NCI-H460 (cell line): ENCODE measurements at regions not wholly inside any gene's neighbourhood (a gene's known extent, or its start where the extent isn't known, plus 50 kb on each side); places are given as distances from the start of the nearest gene placed in this dataset.
"Not testable (repeated sequence)": the region's sequence is repeated elsewhere in the genome, so short reads cannot be mapped to it uniquely, and the experiment has no call there.

Experiments
- DNase-seq: peaks from one replicate; pipeline ENCODE4 v3.0.0-alpha.2; 2016; ENCODE audit warnings: low read depth; ENCODE audit errors: extremely low read depth
- small RNA-seq, 2 experiments: library from RNA; depleted of rRNA; stranded (forward); fragments of <200 nt; gene quantifications; one replicate each; pipeline ENCODE3, GENCODE V24; 2014

DNA sequence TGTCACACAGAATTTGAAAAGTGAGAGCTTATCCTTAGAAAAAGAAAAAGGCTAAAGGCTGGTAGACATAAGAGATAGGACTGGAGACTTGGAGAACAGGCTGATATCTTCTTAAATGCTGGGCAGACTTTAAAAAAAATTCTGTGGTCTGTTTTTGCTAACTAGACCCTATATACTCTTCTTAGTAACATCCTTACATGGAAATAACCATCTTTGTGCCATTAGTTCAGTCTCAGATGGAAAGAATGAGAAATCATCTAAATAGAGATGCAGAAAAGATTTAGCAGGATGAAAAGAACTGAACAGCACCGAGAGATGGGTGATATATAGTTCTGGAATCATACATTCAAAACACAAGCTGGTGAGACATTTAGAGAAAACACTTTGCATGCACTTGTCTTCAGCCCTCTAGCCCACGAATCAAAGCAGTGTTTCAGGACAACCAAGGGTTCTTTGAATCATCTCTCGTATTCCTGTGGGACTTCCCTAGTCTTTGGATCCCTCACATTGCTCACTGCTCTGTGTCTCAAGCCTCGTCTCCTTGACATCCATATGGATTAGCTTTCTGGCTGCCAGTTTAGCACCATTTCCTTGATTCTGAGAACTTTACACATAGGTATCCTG is 93.0 kb upstream of the LYSMD4 start:
- DNase-seq: no peak

DNA sequence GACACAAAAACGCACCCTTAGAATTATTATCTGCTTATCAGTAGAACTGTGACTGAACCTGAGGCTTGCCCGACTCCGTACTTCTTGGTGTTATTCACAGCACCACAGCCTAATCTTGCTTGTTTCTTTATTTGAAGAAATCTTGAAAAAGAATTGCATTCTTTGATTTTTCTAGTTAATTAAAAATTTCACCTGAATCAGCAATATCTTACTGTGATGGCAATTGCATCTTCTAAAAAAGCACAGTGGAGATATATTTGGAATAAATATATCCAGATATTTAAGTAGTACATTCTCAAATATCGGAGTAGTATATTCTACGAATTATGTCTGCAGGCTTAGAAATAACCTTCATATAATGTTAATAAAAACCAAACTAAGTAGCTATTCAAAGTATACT is 90.1 kb upstream of the LYSMD4 start:
- DNase-seq: no peak

DNA sequence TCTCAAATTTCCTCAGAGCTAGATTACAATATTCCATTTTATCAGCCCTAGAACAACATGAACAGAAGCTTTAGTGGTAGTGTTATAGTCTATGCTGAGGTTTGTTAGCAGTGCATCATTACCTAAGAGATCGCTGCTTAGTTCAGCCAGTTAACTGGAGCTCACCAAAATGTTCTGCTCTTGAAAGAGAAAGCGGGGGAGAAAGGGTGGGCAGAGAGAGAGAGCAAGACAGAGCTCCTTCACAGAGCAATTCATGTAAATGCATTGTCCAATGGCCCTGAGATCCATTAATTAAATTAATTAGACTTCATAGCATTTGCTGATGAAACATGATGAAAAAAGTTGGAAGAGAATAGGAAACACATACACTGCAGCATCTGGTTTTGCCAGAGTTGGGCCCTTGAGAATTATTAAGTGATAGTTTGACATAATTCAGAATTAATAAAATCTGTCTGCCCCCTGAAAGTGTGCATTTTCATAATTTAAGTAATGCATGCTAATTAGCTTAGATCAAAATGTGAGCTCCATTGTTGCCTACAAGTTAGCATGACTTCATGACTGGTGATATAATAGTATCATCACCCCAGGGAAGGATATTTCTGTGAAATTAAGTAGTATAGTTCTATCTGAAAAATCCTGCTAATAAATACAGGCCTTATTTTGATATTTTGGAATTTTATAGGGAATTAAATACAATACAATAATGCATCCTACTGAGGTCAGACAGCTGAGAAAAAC is 86.9 kb upstream of the LYSMD4 start:
- no peak for DNase-seq

DNA sequence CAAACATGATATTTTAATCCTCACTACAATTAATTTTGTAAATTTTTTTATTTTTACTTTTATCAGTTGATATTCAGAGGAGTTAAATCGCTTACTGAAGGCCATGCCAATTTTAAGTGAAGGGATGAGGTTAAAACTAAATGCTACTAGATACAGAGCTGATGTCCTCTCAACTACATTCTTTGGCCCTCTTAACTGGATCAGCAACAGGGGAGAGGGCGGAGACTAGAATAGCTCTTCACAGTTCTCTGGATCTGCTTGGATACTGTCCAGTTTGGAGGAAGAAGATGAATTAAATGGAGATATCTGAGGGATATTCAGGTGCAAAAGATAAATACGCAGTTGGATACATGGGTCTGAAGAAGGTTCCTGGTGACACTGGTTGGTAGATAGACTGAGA is 85.6 kb upstream of the LYSMD4 start:
- DNase-seq: no peak

DNA sequence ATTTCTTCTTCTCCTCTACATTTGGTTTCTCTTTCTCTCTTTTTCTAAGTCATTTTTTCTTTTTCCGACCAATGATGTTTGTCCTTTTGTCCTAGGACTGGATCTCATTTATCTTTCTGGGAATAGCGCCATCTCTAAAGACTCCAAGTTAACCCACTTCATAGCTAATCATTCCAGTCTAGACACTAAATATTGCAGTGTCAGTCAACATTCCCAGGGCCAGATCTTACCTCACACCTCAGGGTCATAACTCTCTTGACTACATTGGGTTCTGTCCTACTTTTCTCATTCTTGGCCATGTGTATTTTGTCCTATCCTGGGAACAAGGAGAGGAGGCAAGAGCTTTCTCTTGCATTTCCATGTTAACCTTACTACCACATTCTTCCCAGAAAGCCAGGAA is 83.6 kb upstream of the LYSMD4 start:
- not testable (repeated sequence) for DNase-seq

DNA sequence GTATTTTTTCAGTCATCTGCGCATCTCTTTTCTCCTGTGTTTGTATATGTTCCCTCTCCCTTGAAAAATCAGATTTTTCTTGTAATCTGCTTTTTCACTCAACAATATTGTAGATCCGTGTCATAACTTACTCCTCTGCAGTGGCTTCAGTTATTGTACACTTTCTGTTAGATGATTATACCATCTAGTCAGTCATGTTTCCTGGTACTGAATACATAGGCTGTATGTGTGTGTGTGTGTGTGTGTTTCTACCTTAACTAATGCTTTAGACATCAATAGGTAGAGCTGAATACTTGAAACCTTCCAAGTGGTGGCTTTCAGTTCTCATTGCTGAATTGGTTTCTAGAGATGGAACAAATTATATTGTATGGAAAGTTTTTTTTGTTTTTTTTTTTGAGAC is 77.4 kb upstream of the LYSMD4 start:
- not testable (repeated sequence) for DNase-seq

DNA sequence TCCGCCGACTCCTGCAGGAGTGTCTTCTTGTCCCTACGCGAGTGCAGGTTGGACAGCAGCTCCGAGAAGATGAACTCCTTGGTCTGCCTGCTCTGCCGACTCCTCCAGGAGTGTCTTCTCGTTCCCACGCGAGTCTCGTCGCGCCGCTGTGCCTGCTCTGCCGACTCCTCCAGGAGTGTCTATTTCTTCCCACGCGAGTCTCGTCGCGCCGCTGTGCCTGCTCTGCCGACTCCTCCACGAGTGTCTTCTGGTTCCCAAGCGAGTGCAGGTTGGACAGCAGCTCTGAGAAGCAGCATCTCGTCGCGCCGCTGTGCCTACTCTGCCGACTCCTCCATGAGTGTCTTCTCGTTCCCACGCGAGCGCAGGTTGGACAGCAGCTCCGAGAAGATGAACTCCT is 66.6 kb upstream of the LYSMD4 start:
- not testable (repeated sequence) for DNase-seq

DNA sequence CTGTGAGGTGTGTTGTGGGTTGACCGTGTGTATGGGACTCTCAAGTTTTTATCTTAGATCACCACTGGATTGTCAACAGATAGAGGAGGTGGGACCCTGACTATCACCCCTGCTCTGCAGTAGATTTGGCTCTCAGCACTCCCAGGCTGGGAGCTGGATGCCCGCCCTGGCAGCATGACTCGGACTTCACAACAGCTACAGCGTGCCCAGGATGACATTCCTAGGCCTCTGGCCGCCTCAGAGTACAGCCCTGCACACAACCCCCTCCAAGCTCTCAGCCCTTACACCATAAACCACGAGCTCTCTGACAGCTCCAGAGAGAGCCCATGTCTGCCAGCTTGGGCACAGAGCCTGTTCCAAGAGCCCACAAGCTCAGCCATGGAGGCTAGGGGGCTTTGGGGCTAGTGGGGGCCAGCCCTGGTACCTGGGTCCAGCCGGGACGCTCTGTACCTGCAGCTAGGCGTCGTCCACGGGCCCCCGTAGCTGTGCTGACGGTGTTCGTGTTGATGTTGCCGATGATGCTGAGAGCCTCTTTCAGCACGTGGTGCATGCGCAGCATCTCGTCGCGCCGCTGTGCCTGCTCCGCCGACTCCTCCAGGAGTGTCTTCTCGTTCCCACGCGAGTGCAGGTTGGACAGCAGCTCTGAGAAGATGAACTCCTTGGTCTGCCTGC is 66.1 kb upstream of the LYSMD4 start:
- not testable (repeated sequence) for DNase-seq

DNA sequence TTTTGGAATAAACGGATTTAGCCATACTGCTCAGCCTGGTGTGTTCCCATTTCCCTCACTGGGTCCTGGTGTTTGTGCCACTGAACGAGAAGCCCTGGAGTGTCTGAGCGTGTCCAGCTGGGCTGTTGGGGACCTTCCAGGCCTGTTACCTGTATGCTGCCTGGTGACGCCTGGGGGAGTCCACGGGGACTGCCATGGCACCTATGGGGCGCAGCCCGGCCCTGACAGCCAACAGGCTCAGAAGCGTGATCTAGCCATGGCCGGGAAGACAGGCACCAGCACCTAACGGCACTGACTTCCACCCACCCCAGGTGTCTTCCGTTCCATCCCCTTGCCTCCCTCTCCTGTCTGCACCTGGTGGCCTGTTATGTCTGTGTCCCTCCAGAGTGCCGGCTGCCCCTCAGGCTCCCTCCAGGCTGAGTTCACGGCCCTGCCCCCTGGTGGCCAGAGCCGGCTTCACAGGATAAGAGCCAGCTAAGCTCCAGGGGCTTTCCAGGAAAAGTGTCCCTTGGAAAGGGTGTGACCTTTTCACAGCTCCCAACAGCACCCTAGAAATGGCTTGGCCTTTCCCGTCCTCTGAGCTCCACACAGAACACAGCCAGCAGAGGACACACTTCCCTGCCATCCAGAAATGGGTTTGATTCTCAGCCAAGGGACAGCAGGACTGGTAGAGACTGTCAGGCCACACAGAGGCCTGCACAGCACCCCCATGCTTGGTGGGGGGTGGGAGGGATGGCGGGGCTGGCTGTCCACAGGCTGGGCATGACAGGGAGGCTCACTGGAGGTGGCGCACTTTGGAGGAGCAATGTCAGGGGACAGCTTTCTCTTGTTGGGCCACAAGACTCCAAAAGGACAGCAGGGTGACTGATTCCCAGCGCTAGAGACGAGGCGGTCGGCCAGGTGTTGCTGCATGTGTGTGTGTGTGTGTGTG is 64.0 kb upstream of the LYSMD4 start:
- DNase-seq: not testable (repeated sequence)

DNA sequence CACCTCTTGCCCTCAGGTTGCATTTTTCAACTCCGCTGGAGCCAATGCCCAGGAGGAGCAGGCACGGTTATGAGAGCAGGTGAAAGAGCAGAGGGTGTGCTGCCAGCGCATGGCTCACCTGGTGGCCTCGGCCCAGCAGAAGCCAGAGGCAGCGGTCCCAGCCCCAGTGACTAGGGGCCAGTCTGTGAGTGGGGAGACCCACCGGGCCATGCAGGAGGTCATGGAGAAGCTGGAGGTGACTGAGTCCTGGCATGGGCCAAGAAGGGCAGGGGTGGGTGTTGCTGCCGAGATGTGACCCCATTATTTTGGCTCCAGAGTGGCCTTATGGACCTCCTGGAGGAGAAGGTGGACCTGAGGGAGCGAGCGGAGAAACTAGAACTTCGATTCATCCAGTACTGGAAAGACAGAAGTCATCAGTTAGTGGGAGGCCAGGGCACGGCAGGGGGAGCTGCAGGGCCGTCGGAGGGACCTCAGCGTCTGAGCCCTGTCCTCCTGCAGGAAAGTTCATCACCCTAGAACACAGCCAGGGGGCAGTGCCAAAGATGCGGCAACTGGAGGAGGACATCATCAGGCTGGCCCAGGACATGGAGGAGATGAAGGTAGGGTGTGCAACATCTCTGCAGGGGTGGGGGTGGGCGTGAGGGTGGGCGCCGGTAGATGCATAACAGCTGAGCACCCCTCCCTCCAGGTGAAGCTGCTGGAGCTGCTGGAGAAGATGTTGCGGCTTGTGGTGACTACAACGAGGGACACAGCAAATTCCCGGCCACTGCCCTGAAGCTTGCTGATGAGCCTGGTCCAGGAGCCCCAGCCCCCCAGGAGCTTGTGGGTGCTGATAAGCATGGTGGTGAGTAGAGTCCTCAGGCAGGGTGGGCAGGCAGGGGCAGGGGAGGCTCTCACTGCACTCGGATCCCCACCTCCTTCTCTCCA is 58.9 kb upstream of the LYSMD4 start:
- not testable (repeated sequence) for DNase-seq

DNA sequence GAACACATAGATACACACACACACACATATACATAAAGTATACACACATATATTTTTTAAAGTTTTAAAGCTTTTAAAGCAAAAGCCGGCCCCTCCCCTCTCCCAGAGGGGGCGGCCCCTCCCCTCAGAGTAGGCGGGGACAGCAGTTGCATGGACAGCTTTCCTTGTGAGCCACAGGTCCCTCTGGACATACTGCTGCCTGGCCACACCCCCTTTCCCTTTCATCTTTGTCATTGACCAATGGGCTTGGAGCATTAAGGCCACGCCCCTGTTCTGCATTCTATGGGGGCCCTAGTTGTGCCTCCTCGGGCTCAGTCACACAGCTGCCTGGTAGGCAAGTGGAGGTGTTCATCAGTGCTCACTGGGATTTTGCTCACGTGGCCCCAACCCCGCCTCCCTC is 57.5 kb upstream of the LYSMD4 start:
- peak; percentile 1 for DNase-seq

DNA sequence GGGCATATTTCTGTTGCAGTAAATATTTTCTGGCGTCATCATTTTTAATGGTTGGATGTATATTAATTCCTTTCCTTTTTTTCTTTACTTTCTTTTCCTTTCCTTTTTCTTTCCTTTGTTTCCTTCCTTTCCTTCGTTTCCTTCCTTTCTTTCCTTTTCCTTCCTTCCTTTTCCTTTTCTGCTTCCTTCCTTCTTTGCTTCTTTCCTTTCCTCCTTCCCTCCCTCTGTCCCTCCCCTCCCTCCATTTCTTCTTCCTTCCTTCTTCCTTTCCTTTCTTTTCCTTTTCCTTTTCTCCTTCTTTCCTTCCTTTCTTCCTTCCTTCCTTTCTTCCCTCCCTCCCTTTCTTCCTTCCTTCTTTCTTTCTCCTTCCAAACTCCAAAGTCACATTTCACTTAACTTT is 54.9 kb upstream of the LYSMD4 start:
- no peak for DNase-seq

DNA sequence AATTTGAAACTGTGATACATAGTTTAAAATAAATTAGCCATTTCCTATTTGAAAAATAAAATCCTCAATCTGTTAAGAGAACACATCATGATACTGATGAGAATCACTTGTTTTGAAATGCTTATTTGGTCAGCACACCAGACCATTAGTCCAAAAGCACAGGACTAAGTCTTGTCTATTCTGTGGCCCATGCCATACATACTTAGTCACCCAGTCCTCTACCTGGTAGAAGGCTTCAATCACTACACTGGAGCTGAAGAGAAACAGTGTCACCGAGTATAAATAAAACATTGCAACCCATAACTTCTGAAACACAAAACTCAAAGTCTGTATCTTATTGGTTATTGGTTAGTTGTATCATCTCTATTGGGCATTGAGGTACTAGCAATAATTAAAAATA is 51.6 kb upstream of the LYSMD4 start:
- not testable (repeated sequence) for DNase-seq

DNA sequence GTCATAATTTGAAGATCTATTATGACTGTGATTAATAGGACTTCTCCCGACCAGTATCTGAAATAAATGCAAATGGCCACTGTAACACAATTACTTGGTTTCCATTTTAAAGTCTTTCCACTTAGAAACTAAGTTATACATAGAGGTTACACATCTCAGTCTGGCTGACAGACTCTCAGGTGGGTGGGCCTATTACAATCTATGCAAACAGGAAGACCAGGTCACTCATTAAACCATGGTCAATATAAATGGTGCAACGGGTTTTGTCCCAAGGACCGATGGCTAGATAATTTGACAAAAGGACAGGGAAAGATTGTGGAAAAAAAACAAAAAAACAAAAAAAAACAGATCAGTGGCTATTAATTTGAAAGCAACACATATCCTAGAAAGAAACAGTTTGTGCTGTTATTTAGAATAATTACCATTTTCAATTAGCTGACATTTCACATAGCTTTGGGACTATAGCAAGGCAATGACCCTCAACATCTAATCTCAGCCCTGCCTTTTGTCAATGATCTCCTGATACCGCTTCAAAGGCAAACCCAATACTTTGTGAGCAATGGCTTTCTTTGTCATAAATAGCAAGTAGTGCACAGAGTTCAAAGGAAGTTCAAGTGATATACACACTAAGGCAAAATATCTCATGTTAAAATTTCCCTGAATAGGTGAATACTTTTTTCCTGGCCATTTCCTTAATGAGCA is 50.8 kb upstream of the LYSMD4 start:
- DNase-seq: not testable (repeated sequence)

Small RNAs in the stretch of these regions (small RNA-seq; reads per million reads assigned to genes)
- 0 reads per million in 2 experiments for gene RN7SL484P
